Subcutaneous abdominal adipose tissue (tissue), 5 donors: ENCODE measurements at regions not wholly inside any gene's neighbourhood (a gene's known extent, or its start where the extent isn't known, plus 50 kb on each side); places are given as distances from the start of the nearest gene placed in this dataset.

Experiments used
- H3K27ac ChIP-seq: one replicate; pipeline ENCODE4 v1.7.0; 2013; ENCODE audit warnings: low read depth, mild to moderate bottlenecking, inconsistent platforms, low read length, moderate library complexity
- H3K27me3 ChIP-seq, 5 donors: one replicate each; pipeline ENCODE4 v1.7.0; 2013; ENCODE audit warnings: low read length in 5 of 5, inconsistent platforms in 1 of 5; ENCODE audit not compliant: control insufficient read depth in 5 of 5, insufficient read depth in 4 of 5
- H3K36me3 ChIP-seq, 5 donors: one replicate each; pipeline ENCODE4 v1.7.0; 2013; ENCODE audit warnings: low read length in 5 of 5; ENCODE audit not compliant: control insufficient read depth in 5 of 5, insufficient read depth in 5 of 5
- H3K4me1 ChIP-seq, 5 donors: one replicate each; pipeline ENCODE4 v1.7.0; 2013; ENCODE audit warnings: low read length in 5 of 5, mild to moderate bottlenecking in 3 of 5, moderate library complexity in 1 of 5; ENCODE audit not compliant: control insufficient read depth in 5 of 5, insufficient read depth in 5 of 5
- H3K4me3 ChIP-seq, 5 donors: one replicate each; pipeline ENCODE4 v1.7.0; 2013; ENCODE audit warnings: low read length in 5 of 5, low read depth in 1 of 5
- H3K9ac ChIP-seq, 5 donors: one replicate each; pipeline ENCODE4 v1.7.0; 2013; ENCODE audit warnings: low read length in 5 of 5, mild to moderate bottlenecking in 4 of 5, moderate library complexity in 3 of 5
- H3K9me3 ChIP-seq, 5 donors: one replicate each; pipeline ENCODE4 v1.7.0; 2013; ENCODE audit warnings: low read length in 5 of 5; ENCODE audit not compliant: control insufficient read depth in 5 of 5
- donor health status: healthy.
- donor health status: healthy.
- donor health status: healthy.
- donor health status: healthy.
- donor health status: healthy.

GRCh38 chr12:126191949-126192348, 1126.7 kb downstream of the AACS start:
- H3K4me3 ChIP-seq, result no peak overlapping the region
- H3K4me1 ChIP-seq, result peaks cover 0 to 5% (median 0%) of the 10 kb centered on the region in 5 donors
- peaks cover 15 to 22% (median 17%) of the 10 kb centered on the region in 5 donors for H3K27me3 ChIP-seq
- H3K36me3 ChIP-seq, result no peaks in the 10 kb centered on the region
- H3K9me3 ChIP-seq, result peaks cover 0 to 2% (median 0%) of the 10 kb centered on the region in 5 donors
- H3K27ac ChIP-seq, result no peak overlapping the region
- no peak overlapping the region for H3K9ac ChIP-seq

DNA sequence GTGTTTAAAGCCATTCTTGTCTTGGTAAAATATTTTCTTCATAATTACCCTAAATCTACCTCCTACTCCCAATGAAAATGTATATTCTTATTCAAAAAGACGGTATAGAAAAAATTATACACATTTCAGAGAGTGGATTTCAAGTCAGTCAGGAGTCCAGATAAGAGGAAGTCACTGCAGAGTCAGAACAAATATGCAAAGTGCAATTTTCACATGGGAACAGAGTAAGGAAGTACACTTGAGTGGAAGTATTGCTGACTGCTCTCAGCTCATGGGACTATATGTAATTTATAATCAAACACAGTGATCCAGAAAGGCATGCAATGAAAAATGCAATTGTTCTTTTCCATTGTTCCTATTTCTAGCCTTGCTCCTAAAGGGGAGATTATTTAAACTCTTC, 1128.0 kb downstream of the AACS start:
- Histone ChIP-seq H3K4me1 (peaks cover 0 to 5% (median 0%) of the 10 kb centered on the region in 5 donors), H3K27me3 (peaks cover 15 to 22% (median 17%) of the 10 kb centered on the region in 5 donors), H3K9me3 (no peaks in the 10 kb centered on the region), H3K27ac (no peak overlapping the region), H3K36me3 (no peaks in the 10 kb centered on the region), H3K4me3 (no peak overlapping the region), H3K9ac (no peak overlapping the region)

- Histone ChIP-seq H3K27me3 (peaks cover 6 to 13% (median 11%) of the 10 kb centered on the region in 5 donors), H3K9me3 (no peaks in the 10 kb centered on the region), H3K36me3 (no peaks in the 10 kb centered on the region), H3K4me1 (peaks cover 0 to 4% (median 0%) of the 10 kb centered on the region in 5 donors), H3K9ac (no peak overlapping the region), H3K4me3 (no peak overlapping the region), H3K27ac (no peak overlapping the region)
Measured at GRCh38 chr12:126196263-126196662, 1131.0 kb downstream of the AACS start.

DNA sequence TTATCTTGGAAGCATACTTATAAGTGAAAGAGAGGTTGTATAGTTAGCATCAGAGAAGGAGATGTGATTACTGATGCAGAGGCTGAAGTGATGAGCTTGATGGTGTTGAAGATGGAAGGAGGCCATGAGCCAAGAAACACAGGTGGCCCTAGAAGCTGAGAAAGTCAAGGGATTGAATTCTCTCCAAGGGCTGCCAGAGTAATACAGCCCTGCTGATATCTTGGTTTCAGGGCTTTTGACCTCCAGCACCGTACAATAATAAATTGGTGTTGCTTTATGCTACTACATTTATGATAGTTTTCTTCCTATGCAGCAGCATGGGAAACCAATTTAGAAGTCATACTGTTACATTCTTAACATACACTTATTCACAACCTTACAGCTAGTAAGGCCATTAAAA, 1133.3 kb downstream of the AACS start:
- Histone ChIP-seq H3K27me3 (no peaks in the 10 kb centered on the region), H3K4me3 (no peak overlapping the region), H3K9me3 (no peaks in the 10 kb centered on the region), H3K36me3 (no peaks in the 10 kb centered on the region), H3K27ac (no peak overlapping the region), H3K9ac (no peak overlapping the region), H3K4me1 (no peaks in the 10 kb centered on the region)

- Histone ChIP-seq H3K27ac (no peak overlapping the region), H3K9ac (no peak overlapping the region), H3K9me3 (no peaks in the 10 kb centered on the region)
Measured at GRCh38 chr12:126198966-126199692, 1133.9 kb downstream of the AACS start.

DNA sequence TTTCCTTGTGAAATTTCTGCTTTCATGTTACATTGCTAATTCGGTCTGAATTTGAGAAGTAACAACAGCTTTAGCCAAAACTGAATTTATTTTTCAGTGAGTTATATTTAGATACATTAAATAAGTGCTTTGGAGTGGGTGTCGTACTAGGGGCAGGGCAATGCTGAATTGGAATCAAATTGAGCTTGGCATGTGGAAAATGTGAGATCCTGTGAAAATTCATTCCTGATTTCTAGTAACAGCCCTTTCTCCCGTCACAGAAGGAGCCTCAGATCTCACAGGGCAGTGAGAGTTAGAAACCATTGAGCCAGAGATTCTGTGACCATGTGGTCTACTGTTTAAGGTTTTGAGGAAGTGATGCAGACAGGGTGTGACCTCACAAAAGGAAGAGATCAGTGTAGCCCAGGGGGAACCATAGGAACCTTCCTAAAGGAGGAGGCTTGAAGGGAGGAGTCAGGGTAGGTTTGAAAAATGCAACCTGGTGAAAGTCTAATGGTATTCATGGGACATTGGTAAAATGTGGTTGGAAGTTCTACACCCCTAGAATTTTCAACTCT, 1136.8 kb downstream of the AACS start:
- Histone ChIP-seq H3K36me3 (no peaks in the 10 kb centered on the region), H3K27ac (no peak overlapping the region), H3K4me1 (no peaks in the 10 kb centered on the region), H3K9me3 (no peaks in the 10 kb centered on the region), H3K4me3 (no peak overlapping the region), H3K27me3 (peaks cover 0 to 9% (median 7%) of the 10 kb centered on the region in 5 donors), H3K9ac (no peak overlapping the region)

More at GRCh38 chr12:126198966-126199692, 1133.9 kb downstream of the AACS start:
- Histone ChIP-seq H3K4me1 (no peaks in the 10 kb centered on the region), H3K4me3 (no peak overlapping the region), H3K36me3 (no peaks in the 10 kb centered on the region), H3K27me3 (peaks cover 0 to 4% (median 0%) of the 10 kb centered on the region in 5 donors)

GRCh38 chr12:126204326-126204725, 1139.1 kb downstream of the AACS start:
- Histone ChIP-seq H3K4me3 (no peak overlapping the region), H3K27ac (no peak overlapping the region), H3K9me3 (no peaks in the 10 kb centered on the region), H3K4me1 (no peaks in the 10 kb centered on the region), H3K36me3 (no peaks in the 10 kb centered on the region), H3K9ac (no peak overlapping the region), H3K27me3 (peaks cover 0 to 9% (median 7%) of the 10 kb centered on the region in 5 donors)

- H3K9ac ChIP-seq, result no peak overlapping the region
- H3K4me1 ChIP-seq, result no peaks in the 10 kb centered on the region
- no peaks in the 10 kb centered on the region for H3K9me3 ChIP-seq
- H3K27me3 ChIP-seq, result peaks cover 0 to 7% (median 4%) of the 10 kb centered on the region in 5 donors
- no peaks in the 10 kb centered on the region for H3K36me3 ChIP-seq
- no peak overlapping the region for H3K27ac ChIP-seq
- no peak overlapping the region for H3K4me3 ChIP-seq
Measured at GRCh38 chr12:126210026-126210425, 1144.8 kb downstream of the AACS start.

- Histone ChIP-seq H3K9ac (no peak overlapping the region), H3K27me3 (peaks cover 0 to 7% (median under 1%) of the 10 kb centered on the region in 5 donors), H3K4me3 (no peak overlapping the region), H3K9me3 (no peaks in the 10 kb centered on the region), H3K36me3 (no peaks in the 10 kb centered on the region), H3K27ac (no peak overlapping the region), H3K4me1 (no peaks in the 10 kb centered on the region)
Measured at GRCh38 chr12:126210448-126210847, 1145.2 kb downstream of the AACS start.

DNA sequence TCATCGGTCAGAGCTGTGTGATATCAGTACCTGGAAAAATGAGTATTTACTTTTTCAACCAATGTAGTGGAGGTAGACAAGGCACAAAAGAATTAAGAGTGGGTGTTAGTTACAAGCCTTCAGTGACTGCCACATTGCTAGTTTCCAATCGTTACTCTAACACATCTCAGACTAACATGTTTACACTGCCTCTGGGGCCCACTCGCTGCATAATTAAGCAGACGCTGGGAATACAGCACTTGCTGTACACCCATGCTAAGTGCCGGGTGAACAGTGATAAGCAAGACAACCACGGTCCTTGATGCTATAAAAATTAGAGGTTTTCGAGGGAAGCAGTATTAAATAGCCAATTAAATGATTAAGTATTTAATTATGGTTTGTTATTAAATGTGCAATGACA, 1147.6 kb downstream of the AACS start:
- no peaks in the 10 kb centered on the region for H3K27me3 ChIP-seq
- no peaks in the 10 kb centered on the region for H3K4me1 ChIP-seq
- no peak overlapping the region for H3K9ac ChIP-seq
- H3K9me3 ChIP-seq, result no peaks in the 10 kb centered on the region
- no peak overlapping the region for H3K27ac ChIP-seq
- no peaks in the 10 kb centered on the region for H3K36me3 ChIP-seq
- H3K4me3 ChIP-seq, result no peak overlapping the region
